ENCODE measurements at regions not wholly inside any gene's neighbourhood (a gene's known extent, or its start where the extent isn't known, plus 50 kb on each side); places are given as distances from the start of the nearest gene placed in this dataset.

- Histone ChIP-seq H3K27me3 (ENCODE audit: insufficient read depth, low read length, poor library complexity, severe bottlenecking) (no peaks in the 10 kb centered on the region), H3K4me2 (ENCODE audit: low read depth, low read length, poor library complexity, severe bottlenecking) (no peak overlapping the region), H3K9ac (ENCODE audit: low read depth, low read length, poor library complexity, severe bottlenecking) (no peak overlapping the region), H2AFZ (ENCODE audit: low read length) (no peak overlapping the region), H3K9me3 (ENCODE audit: insufficient read depth, low read depth, low read length) (no peaks in the 10 kb centered on the region; the same call in 1 of the 2 replicates), H3K4me3 (ENCODE audit: low read length, poor library complexity, severe bottlenecking) (no peak overlapping the region), H3F3A (ENCODE audit: low read depth) (no peaks in the 10 kb centered on the region), H4K20me1 (ENCODE audit: insufficient read depth, low read length, poor library complexity, severe bottlenecking) (no peaks in the 10 kb centered on the region), H3K9me2 (replicated peaks; ENCODE audit: low read depth, low read length) (no peaks in the 10 kb centered on the region), H3K79me2 (ENCODE audit: insufficient read depth, low read length) (no peaks in the 10 kb centered on the region), H3K4me1 (ENCODE audit: insufficient read depth, low read length, poor library complexity, severe bottlenecking) (no peaks in the 10 kb centered on the region), H3K36me3 (ENCODE audit: insufficient read depth, low read length) (no peaks in the 10 kb centered on the region)
- no peak for TF ChIP-seq CTCF (conservative IDR thresholded peaks at IDR 0.05; ENCODE audit: low read length)
- no peak for TF ChIP-seq EZH2phosphoT487 (IDR thresholded peaks at IDR 0.05; ENCODE audit: borderline replicate concordance)
Observed at GRCh38 chr20:48366230-48366629, 461.6 kb downstream of the PREX1 start.

- H3K9me3 ChIP-seq (ENCODE audit: insufficient read depth, low read depth, low read length) = no peaks in the 10 kb centered on the region; the same call in 1 of the 2 replicates
- H3K9me2 ChIP-seq (replicated peaks; ENCODE audit: low read depth, low read length) = no peaks in the 10 kb centered on the region
- no peak overlapping the region for H2AFZ ChIP-seq (ENCODE audit: low read length)
- H4K20me1 ChIP-seq (ENCODE audit: insufficient read depth, low read length, poor library complexity, severe bottlenecking) = no peaks in the 10 kb centered on the region
- no peak overlapping the region for H3K4me3 ChIP-seq (ENCODE audit: low read length, poor library complexity, severe bottlenecking)
- no peaks in the 10 kb centered on the region for H3K4me1 ChIP-seq (ENCODE audit: insufficient read depth, low read length, poor library complexity, severe bottlenecking)
- no peaks in the 10 kb centered on the region for H3K36me3 ChIP-seq (ENCODE audit: insufficient read depth, low read length)
- no peak for TF ChIP-seq CTCF (conservative IDR thresholded peaks at IDR 0.05; ENCODE audit: low read length)
- TF ChIP-seq EZH2phosphoT487 (IDR thresholded peaks at IDR 0.05; ENCODE audit: borderline replicate concordance) = no peak
- no peaks in the 10 kb centered on the region for H3K27me3 ChIP-seq (ENCODE audit: insufficient read depth, low read length, poor library complexity, severe bottlenecking)
- H3F3A ChIP-seq (ENCODE audit: low read depth) = no peaks in the 10 kb centered on the region
- H3K9ac ChIP-seq (ENCODE audit: low read depth, low read length, poor library complexity, severe bottlenecking) = no peak overlapping the region
- H3K4me2 ChIP-seq (ENCODE audit: low read depth, low read length, poor library complexity, severe bottlenecking) = no peak overlapping the region
- H3K79me2 ChIP-seq (ENCODE audit: insufficient read depth, low read length) = no peaks in the 10 kb centered on the region
Observed at GRCh38 chr20:48364688-48365421, 462.9 kb downstream of the PREX1 start.

DNA sequence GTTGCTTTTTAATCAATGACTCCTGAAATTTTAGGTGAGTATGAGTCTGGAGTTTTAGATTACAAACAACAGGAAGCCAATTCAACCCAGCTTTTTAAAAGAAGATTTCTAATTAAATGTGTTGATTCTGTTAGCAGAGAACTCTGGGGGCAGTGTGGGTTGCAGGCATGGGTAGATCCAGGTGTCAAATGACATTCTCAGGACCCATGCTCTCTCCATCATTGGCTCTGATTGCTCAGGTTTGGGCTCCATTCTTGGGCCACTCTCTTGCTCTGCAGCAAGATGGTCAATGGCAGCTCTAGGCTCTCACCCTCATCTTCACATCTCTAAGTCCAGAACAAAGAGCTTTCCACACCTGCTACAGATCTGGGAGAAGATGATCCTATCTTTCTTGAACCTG lies 463.7 kb downstream of the PREX1 start:
- H3K9me3 ChIP-seq (ENCODE audit: insufficient read depth, low read depth, low read length) = no peaks in the 10 kb centered on the region; the same call in 1 of the 2 replicates
- no peak overlapping the region for H3K4me2 ChIP-seq (ENCODE audit: low read depth, low read length, poor library complexity, severe bottlenecking)
- no peaks in the 10 kb centered on the region for H4K20me1 ChIP-seq (ENCODE audit: insufficient read depth, low read length, poor library complexity, severe bottlenecking)
- no peak overlapping the region for H2AFZ ChIP-seq (ENCODE audit: low read length)
- H3F3A ChIP-seq (ENCODE audit: low read depth) = no peaks in the 10 kb centered on the region
- no peak overlapping the region for H3K9ac ChIP-seq (ENCODE audit: low read depth, low read length, poor library complexity, severe bottlenecking)
- no peaks in the 10 kb centered on the region for H3K4me1 ChIP-seq (ENCODE audit: insufficient read depth, low read length, poor library complexity, severe bottlenecking)
- H3K27me3 ChIP-seq (ENCODE audit: insufficient read depth, low read length, poor library complexity, severe bottlenecking) = no peaks in the 10 kb centered on the region
- no peaks in the 10 kb centered on the region for H3K36me3 ChIP-seq (ENCODE audit: insufficient read depth, low read length)
- no peak for TF ChIP-seq CTCF (conservative IDR thresholded peaks at IDR 0.05; ENCODE audit: low read length)
- TF ChIP-seq EZH2phosphoT487 (IDR thresholded peaks at IDR 0.05; ENCODE audit: borderline replicate concordance) = no peak
- no peak overlapping the region for H3K4me3 ChIP-seq (ENCODE audit: low read length, poor library complexity, severe bottlenecking)
- no peaks in the 10 kb centered on the region for H3K79me2 ChIP-seq (ENCODE audit: insufficient read depth, low read length)
- H3K9me2 ChIP-seq (replicated peaks; ENCODE audit: low read depth, low read length) = no peaks in the 10 kb centered on the region
